ENCODE measurements at regions not wholly inside any gene's neighbourhood (a gene's known extent, or its start where the extent isn't known, plus 50 kb on each side); places are given as distances from the start of the nearest gene placed in this dataset.
"Not testable (repeated sequence)": the region's sequence is repeated elsewhere in the genome, so short reads cannot be mapped to it uniquely, and the experiment has no call there.

DNA sequence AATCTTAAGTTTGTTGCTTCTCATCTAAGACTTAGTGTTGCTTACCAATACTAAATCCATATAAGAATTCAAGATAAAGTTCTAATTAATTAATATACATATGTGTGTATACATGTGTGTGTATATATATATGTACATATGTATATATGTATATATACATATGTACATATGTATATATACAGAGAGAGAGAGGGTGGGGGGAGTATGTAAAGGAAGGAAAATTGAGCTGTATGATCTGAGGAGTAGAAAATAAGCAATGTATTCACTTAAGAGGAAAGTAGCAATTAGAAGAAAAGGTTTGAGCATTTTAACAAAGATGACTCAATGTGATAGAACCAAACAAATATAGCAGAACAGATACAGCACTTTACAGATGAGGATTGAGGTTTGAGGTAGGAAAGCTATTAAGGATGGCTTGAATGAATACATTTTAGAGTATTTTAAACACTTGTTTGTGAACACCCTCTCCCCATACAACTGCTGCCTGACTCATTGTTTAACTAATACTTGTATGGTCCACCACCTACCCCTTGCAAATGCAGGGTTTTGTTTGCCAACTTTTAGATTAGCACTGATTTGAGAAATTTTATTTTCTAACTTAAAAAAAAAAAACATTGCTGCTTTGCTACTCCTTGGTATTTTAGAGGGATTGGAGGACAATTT lies 681.1 kb upstream of the CADM2 start:
- DNase-seq: no peak

DNA sequence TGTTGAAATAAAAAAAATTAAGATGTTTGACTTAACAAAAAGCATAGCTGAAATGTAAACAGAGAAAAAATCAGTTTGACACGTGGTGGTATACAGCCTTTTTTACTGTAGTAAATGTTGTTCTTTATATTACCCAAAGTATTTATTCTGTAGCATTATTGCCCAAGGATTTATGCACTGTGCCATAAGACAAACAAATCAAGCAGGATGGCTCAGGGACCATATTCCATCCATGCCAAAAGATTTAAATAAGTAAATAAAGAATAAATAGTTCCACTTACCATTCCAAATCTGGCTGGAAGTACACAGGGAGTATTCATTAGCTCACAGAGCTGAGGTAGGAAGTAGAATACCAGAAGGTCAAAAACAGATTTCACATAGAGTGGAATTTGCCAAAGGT lies 666.7 kb upstream of the CADM2 start:
- DNase-seq: no peak

- no peak for DNase-seq
These were observed 659.5 kb upstream of the CADM2 start for GRCh38 chr3:84299329-84299728.

DNA sequence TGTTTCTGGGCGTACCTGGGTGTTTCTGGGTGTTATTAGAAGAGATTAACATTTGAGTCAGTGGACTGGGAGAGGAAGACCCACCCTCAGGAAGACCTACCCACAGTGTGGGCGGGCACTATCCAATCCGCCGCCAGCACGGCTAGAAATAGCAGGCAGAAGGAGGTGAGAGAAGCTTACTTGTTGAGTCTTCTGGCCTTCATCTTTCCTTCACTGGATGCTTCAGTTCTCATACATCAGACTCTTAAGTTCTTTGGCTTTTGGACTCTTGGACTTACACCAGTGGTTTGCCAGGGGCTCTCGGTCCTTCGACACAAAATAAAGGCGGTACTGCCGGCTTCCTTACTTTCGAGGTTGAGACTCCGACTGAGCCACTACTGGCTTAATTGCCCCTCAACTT lies 654.6 kb upstream of the CADM2 start:
- DNase-seq: no peak

DNA sequence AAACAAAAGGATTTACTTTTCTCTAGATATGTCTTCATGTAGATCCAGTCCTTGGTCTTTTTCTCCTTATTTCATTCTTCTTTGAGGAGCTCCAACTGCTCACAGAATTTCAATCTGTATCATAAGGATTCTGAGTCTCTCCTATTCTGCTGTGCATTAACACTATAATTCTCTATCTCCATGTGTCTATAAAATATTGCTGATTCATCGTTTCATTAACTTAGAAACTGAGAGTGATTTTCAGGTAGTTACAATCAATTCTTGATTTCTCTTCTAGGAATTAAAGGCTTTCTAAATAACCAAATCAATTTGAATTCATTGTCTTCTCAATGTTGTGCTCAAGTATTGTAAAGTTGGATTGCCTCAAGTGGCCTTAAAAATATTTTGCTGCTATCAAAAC lies 651.5 kb upstream of the CADM2 start:
- DNase-seq: no peak

- no peak for DNase-seq
These were observed 650.4 kb upstream of the CADM2 start for GRCh38 chr3:84308379-84308778.

DNA sequence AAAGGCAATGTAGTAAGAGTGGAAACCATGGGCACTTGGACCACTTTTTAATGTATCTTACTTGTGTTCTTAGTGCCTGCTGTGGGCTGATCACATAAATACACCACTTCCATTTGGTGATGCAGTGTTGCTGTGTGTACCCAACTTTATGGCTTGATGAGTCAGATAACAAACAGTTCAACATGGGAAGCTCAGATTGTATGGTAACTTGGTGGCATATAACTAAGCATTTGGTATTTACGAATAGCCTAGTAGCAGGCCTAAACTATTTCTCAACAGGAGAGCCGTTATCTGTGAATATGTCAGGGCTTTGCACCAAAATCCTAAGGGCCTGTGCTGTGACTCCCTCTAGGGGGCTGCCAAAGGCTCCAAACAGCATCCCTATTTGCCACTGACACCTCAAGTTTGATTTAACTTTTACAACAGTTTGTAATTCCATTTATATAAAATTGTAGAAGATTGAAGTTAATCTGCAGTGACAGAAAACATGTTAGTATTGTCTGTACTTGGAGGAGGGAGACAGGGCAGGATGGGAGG lies 640.4 kb upstream of the CADM2 start:
- no peak for DNase-seq

DNA sequence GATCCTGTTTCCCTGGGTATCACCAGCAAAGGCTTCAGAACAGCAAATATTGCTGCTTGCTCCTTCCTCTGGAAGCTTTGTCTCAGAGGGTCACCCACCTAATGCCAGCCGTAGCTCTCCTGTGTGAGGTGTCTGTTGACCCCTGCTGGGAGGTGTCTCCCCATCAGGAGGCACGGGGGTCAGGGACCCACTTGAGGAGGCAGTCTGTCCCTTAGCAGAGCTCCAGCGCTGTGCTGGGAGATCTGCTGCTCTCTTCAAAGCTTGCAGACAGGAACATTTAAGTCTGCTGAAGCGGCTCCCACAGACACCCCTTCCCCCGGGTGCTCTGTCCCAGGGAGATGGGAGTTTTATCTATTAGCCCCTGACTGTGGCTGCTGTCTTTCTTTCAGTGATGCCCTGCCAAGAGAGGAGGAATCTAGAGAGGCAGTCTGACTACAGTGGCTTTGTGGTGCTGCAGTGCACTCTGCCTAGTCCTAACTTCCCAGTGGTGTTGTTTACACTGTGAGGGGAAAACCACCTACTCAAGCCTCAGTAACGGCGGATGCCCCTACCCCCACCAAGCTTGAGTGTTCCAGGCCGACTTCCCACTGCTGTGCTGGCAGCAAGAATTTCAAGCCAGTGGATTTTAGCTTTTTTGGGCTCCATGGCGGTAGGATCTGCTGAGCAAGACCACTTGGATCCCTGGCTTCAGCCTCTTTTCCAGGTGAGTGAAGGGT lies 593.1 kb upstream of the CADM2 start:
- DNase-seq: not testable (repeated sequence)

All from fibroblast of skin of right biceps (primary cell).